ENCODE measurements at regions not wholly inside any gene's neighbourhood (a gene's known extent, or its start where the extent isn't known, plus 50 kb on each side); places are given as distances from the start of the nearest gene placed in this dataset.

- ATAC-seq (ENCODE audit: low read depth) (no peak), DNase-seq (no peak)
- H2AFZ ChIP-seq (ENCODE audit: insufficient read depth, low read depth, low read length, poor library complexity, severe bottlenecking): no peak overlapping the region
- ChIA-PET POLR2A (no interaction called here), CTCF (interaction anchor here (0.9 kb wide), 1 partner anchor 14 kb away, joined by 3 read pairs; no protein-coding TSS in a partner anchor)
- no peak overlapping the region for H3K27ac ChIP-seq (ENCODE audit: low read length in 2 of 2)
- no peaks in the 10 kb centered on the region for H3K4me1 ChIP-seq (ENCODE audit: control insufficient read depth in 2 of 2, insufficient read depth in 2 of 2, low read length in 2 of 2)
- no peaks in the 10 kb centered on the region for H3K9me3 Mint-ChIP-seq (ENCODE audit: insufficient read depth)
- H3K27me3 ChIP-seq (replicated peaks in 1 of 4; ENCODE audit: control extremely low read depth in 1 of 4, control insufficient read depth in 3 of 4, insufficient read depth in 4 of 4, low read length in 3 of 4): no peaks in the 10 kb centered on the region
- 96% methylated on average over 3 of the region's 4 CpGs for WGBS (ENCODE audit: insufficient coverage)
- no peak overlapping the region for H3K4me3 ChIP-seq (ENCODE audit: control extremely low read depth in 1 of 5, extremely low read depth in 1 of 5, insufficient read depth in 1 of 5, low read depth in 2 of 5, low read length in 4 of 5)
- peaks cover 0 to 1% (median 0%) of the 10 kb centered on the region in 3 donors for H3K9me3 ChIP-seq (ENCODE audit: control extremely low read depth in 1 of 3, control insufficient read depth in 2 of 3, insufficient read depth in 1 of 3, low read length in 2 of 3)
- no peaks in the 10 kb centered on the region for H4K20me1 ChIP-seq (ENCODE audit: control insufficient read depth, insufficient read depth, low read length, poor library complexity, severe bottlenecking)
- H3K9ac ChIP-seq (ENCODE audit: low read length): no peak overlapping the region
- no peaks in the 10 kb centered on the region for H3K4me1 Mint-ChIP-seq
- no peak overlapping the region for H3K4me3 Mint-ChIP-seq
- intact Hi-C loops (cut with micrococcal nuclease): no loop called here
- no peak overlapping the region for H3K4me2 ChIP-seq (replicated peaks; ENCODE audit: low read depth, low read length, poor library complexity, severe bottlenecking)
- H3K79me2 ChIP-seq (ENCODE audit: control insufficient read depth, insufficient read depth, low read length): no peaks in the 10 kb centered on the region
- H3K36me3 ChIP-seq (replicated peaks in 1 of 2; ENCODE audit: control extremely low read depth in 1 of 2, control insufficient read depth in 1 of 2, extremely low read depth in 1 of 2, insufficient read depth in 2 of 2, low read length in 1 of 2): no peaks in the 10 kb centered on the region
- H3K27ac Mint-ChIP-seq: no peak overlapping the region
- TF ChIP-seq EZH2 (IDR thresholded peaks at IDR 0.05; ENCODE audit: borderline replicate concordance, insufficient read depth, low read depth, low read length, poor library complexity, severe bottlenecking): no peak
- no peak for TF ChIP-seq CTCF (IDR thresholded peaks at IDR 0.05)
- no peaks in the 10 kb centered on the region for H3K27me3 Mint-ChIP-seq
Measured at GRCh38 chr2:145066151-145066661, 546.3 kb upstream of the ZEB2 start.

GRCh38 chr2:145065342-145065741 is 545.4 kb upstream of the ZEB2 start:
- WGBS (ENCODE audit: insufficient coverage): no CpG with 5 or more reads among the region's 1 CpG
- Histone ChIP-seq H3K27me3 (replicated peaks in 1 of 4; ENCODE audit: control extremely low read depth in 1 of 4, control insufficient read depth in 3 of 4, insufficient read depth in 4 of 4, low read length in 3 of 4) (no peaks in the 10 kb centered on the region), H3K4me2 (replicated peaks; ENCODE audit: low read depth, low read length, poor library complexity, severe bottlenecking) (no peak overlapping the region), H3K36me3 (replicated peaks in 1 of 2; ENCODE audit: control extremely low read depth in 1 of 2, control insufficient read depth in 1 of 2, extremely low read depth in 1 of 2, insufficient read depth in 2 of 2, low read length in 1 of 2) (no peaks in the 10 kb centered on the region), H4K20me1 (ENCODE audit: control insufficient read depth, insufficient read depth, low read length, poor library complexity, severe bottlenecking) (no peaks in the 10 kb centered on the region), H3K9me3 (ENCODE audit: control extremely low read depth in 1 of 3, control insufficient read depth in 2 of 3, insufficient read depth in 1 of 3, low read length in 2 of 3) (peaks cover 0 to 3% (median 0%) of the 10 kb centered on the region in 3 donors), H2AFZ (ENCODE audit: insufficient read depth, low read depth, low read length, poor library complexity, severe bottlenecking) (no peak overlapping the region), H3K4me3 (ENCODE audit: control extremely low read depth in 1 of 5, extremely low read depth in 1 of 5, insufficient read depth in 1 of 5, low read depth in 2 of 5, low read length in 4 of 5) (no peak overlapping the region), H3K9ac (ENCODE audit: low read length) (no peak overlapping the region), H3K4me1 (ENCODE audit: control insufficient read depth in 2 of 2, insufficient read depth in 2 of 2, low read length in 2 of 2) (no peaks in the 10 kb centered on the region), H3K79me2 (ENCODE audit: control insufficient read depth, insufficient read depth, low read length) (no peaks in the 10 kb centered on the region), H3K27ac (ENCODE audit: low read length in 2 of 2) (no peak overlapping the region)
- CTCF ChIA-PET: no interaction called here
- DNase-seq (no peak), ATAC-seq (ENCODE audit: low read depth) (no peak)
- Mint-ChIP-seq H3K4me1 (no peaks in the 10 kb centered on the region), H3K27ac (no peak overlapping the region), H3K9me3 (ENCODE audit: insufficient read depth) (no peaks in the 10 kb centered on the region), H3K27me3 (no peaks in the 10 kb centered on the region), H3K4me3 (no peak overlapping the region)
- POLR2A ChIA-PET: no interaction called here
- TF ChIP-seq EZH2 (IDR thresholded peaks at IDR 0.05; ENCODE audit: borderline replicate concordance, insufficient read depth, low read depth, low read length, poor library complexity, severe bottlenecking): no peak
- no peak for TF ChIP-seq CTCF (IDR thresholded peaks at IDR 0.05)
- intact Hi-C loops (cut with micrococcal nuclease): no loop called here
